ENCODE measurements at regions not wholly inside any gene's neighbourhood (a gene's known extent, or its start where the extent isn't known, plus 50 kb on each side); places are given as distances from the start of the nearest gene placed in this dataset.

DNA sequence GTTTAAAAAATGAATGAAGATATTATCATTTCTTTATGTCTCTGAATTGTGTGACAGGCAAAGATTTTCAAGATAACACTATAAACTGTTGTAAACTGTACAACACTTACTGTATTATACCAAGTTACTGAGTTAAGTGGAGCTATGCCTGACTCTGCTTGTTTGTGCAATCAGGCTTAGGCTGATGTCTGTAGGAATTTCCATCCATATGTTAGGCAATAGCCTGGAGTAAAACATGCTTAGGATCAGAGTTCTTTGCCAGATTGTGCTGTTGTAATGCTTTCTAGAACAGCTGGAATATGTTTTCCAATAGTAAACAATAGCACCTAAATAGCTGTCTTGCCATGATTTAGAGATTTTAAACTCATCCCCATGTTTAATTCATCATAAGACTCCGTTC is 1496.7 kb downstream of the CDH11 start:
- no peak for TF ChIP-seq POLR2A (IDR thresholded peaks at IDR 0.05)
- TF ChIP-seq, protein P1, sequence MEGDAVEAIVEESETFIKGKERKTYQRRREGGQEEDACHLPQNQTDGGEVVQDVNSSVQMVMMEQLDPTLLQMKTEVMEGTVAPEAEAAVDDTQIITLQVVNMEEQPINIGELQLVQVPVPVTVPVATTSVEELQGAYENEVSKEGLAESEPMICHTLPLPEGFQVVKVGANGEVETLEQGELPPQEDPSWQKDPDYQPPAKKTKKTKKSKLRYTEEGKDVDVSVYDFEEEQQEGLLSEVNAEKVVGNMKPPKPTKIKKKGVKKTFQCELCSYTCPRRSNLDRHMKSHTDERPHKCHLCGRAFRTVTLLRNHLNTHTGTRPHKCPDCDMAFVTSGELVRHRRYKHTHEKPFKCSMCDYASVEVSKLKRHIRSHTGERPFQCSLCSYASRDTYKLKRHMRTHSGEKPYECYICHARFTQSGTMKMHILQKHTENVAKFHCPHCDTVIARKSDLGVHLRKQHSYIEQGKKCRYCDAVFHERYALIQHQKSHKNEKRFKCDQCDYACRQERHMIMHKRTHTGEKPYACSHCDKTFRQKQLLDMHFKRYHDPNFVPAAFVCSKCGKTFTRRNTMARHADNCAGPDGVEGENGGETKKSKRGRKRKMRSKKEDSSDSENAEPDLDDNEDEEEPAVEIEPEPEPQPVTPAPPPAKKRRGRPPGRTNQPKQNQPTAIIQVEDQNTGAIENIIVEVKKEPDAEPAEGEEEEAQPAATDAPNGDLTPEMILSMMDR (IDR thresholded peaks at IDR 0.05), result no peak

Measured in testis (tissue), 2 donors.